Activated naive CD4-positive, alpha-beta T cell treated with anti-CD3 and anti-CD28 coated beads for 36 hours (primary cell): ENCODE measurements at regions not wholly inside any gene's neighbourhood (a gene's known extent, or its start where the extent isn't known, plus 50 kb on each side); places are given as distances from the start of the nearest gene placed in this dataset.

Experiments
- CTCF ChIA-PET: fragments of 350-600 bp; sonication (Branson Sonifier 250); formaldehyde crosslinking; loops from one replicate; lab custom pipeline; 2021; ENCODE audit warnings: antibody characterized with exemption; lab: Charles Lee
- DNase-seq: peaks from one replicate; pipeline ENCODE4 v3.0.0-alpha.2; 2020
- H3K27ac Mint-ChIP-seq: one replicate; pipeline ENCODE4 v1.8.0; 2021; ENCODE audit warnings: mild to moderate bottlenecking, mixed read lengths
- H3K27me3 Mint-ChIP-seq: one replicate; pipeline ENCODE4 v1.8.0; 2021; ENCODE audit warnings: low read depth, mixed read lengths
- H3K36me3 Mint-ChIP-seq: one replicate; pipeline ENCODE4 v1.8.0; 2021; ENCODE audit warnings: low read depth, mixed read lengths
- H3K4me1 Mint-ChIP-seq: one replicate; pipeline ENCODE4 v1.8.0; 2021; ENCODE audit warnings: low read depth, mixed read lengths
- H3K4me3 Mint-ChIP-seq: one replicate; pipeline ENCODE4 v1.8.0; 2021; ENCODE audit warnings: mild to moderate bottlenecking, moderate library complexity, mixed read lengths
- H3K9me3 Mint-ChIP-seq: one replicate; pipeline ENCODE4 v1.8.0; 2021; ENCODE audit warnings: mixed read lengths
- intact Hi-C: fragments of 100-400 bp; cut with micrococcal nuclease; formaldehyde crosslinking; loops from one replicate; pipeline ENCODE4 v1.15.1; 2023

DNA sequence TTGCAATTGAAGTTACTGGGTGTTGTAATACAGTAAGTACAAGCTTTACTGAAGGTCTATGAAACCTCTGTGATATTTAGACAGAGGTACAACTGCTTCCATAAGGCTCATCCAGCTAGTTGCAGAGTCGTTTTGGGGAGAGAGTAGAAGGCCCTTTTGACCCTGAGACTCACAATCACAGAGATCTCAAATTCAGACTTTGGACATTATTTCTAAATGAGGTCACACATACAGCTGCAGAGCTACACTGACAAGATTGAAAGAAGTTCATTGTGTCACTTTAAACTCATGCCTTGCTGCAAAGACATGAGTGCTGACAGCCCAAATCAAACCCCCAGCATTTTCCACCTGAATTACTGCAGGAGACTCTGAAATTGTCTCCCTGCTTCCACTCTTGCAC is 205.9 kb upstream of the TMEM161B start:
- CTCF ChIA-PET, result no interaction called here
- Mint-ChIP-seq H3K4me1 (no peaks in the 10 kb centered on the region), H3K36me3 (no peaks in the 10 kb centered on the region), H3K27me3 (peaks cover 24% of the 10 kb centered on the region), H3K27ac (no peak overlapping the region), H3K9me3 (peaks cover 5% of the 10 kb centered on the region), H3K4me3 (no peak overlapping the region)
- intact Hi-C loops, result no loop called here
- no peak for DNase-seq

DNA sequence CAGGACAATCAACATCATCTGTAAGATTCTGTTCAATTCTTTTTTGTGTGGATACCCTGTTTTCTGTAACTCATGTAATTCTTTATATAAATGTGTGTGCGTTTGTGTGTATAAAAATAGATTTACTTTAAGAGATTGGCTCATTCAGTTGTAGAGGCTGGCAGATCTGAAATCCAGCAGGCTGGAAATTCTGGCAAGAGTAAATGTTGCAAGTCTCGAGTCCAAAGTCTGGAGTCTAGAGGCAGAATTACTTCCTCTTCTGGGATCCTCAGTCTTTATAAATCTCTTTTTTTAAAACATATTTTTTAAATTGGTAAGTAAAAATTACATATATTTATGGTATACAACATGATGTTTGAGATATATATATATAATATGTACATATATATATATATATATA is 202.1 kb upstream of the TMEM161B start:
- Mint-ChIP-seq H3K27me3 (peaks cover 20% of the 10 kb centered on the region), H3K36me3 (no peaks in the 10 kb centered on the region), H3K27ac (no peak overlapping the region), H3K9me3 (peaks cover 5% of the 10 kb centered on the region), H3K4me1 (no peaks in the 10 kb centered on the region), H3K4me3 (no peak overlapping the region)
- DNase-seq, result no peak
- CTCF ChIA-PET, result no interaction called here
- intact Hi-C loops, result no loop called here

DNA sequence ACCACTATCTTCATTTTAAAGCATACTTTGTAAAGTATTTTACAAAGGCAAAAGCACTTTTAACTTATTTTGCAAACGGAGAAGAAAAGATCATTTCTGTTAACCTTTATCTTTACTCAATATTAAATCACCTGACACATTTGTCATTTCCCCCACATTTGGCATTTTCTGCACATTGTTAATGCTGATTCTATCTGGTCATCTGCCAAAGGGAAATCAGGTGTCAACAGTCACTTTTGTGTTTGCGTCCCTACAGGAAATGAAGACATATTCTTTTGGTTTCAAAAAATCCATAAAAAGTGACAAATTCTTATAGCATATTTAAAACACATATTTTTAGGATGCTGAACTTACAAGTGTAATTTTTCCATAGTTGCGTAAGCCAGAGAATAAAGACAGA is 191.3 kb upstream of the TMEM161B start:
- no peak overlapping the region for H3K27ac Mint-ChIP-seq
- H3K4me3 Mint-ChIP-seq, result no peak overlapping the region
- H3K27me3 Mint-ChIP-seq, result peaks cover 8% of the 10 kb centered on the region
- no peaks in the 10 kb centered on the region for H3K4me1 Mint-ChIP-seq
- H3K9me3 Mint-ChIP-seq, result no peaks in the 10 kb centered on the region
- CTCF ChIA-PET, result no interaction called here
- H3K36me3 Mint-ChIP-seq, result no peaks in the 10 kb centered on the region
- DNase-seq, result no peak
- intact Hi-C loops, result no loop called here

DNA sequence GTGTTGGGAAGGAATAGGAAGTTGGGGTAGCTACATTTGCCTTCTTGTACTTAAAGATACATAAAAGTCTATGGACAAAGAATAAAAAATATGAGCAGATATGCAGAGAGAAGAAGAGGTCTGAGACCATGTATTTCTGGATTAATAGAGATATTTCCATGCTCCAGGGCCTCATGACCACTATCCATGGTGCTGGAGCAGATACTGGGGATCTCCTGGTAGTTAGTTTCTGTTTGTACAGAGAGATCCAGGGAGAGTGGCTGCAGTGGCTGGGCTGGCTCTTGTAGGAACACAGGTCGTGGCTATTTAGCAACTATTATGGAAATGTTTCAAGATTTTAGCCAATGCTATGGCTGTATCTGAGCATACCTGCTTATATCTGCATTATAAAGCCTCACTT is 184.2 kb upstream of the TMEM161B start:
- Mint-ChIP-seq H3K36me3 (no peaks in the 10 kb centered on the region), H3K27ac (no peak overlapping the region), H3K4me3 (no peak overlapping the region), H3K4me1 (no peaks in the 10 kb centered on the region), H3K9me3 (no peaks in the 10 kb centered on the region), H3K27me3 (peaks cover 17% of the 10 kb centered on the region)
- no peak for DNase-seq
- intact Hi-C loops, result no loop called here
- CTCF ChIA-PET, result no interaction called here

DNA sequence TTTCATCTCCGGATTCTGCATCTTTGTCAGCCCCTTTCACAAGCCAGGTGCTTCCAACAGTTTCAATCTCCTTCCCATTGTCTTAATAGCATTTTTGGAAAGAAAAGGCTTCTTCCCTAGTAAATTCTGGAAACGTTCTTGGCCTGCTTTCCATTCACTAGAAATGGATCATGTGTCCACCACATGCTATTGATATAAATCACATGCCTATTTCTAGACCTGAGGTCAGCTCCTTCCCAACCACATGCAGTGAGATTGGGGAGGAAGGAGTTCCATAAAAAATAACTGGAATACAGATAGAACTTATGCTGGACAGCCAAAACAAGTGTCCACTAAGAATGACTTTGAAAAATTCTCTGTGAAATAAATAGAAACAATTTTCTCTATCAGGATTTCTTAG is 181.6 kb upstream of the TMEM161B start:
- Mint-ChIP-seq H3K27ac (no peak overlapping the region), H3K27me3 (peaks cover 14% of the 10 kb centered on the region), H3K36me3 (no peaks in the 10 kb centered on the region), H3K9me3 (no peaks in the 10 kb centered on the region), H3K4me3 (no peak overlapping the region), H3K4me1 (no peaks in the 10 kb centered on the region)
- no peak for DNase-seq
- CTCF ChIA-PET, result no interaction called here
- intact Hi-C loops, result no loop called here

DNA sequence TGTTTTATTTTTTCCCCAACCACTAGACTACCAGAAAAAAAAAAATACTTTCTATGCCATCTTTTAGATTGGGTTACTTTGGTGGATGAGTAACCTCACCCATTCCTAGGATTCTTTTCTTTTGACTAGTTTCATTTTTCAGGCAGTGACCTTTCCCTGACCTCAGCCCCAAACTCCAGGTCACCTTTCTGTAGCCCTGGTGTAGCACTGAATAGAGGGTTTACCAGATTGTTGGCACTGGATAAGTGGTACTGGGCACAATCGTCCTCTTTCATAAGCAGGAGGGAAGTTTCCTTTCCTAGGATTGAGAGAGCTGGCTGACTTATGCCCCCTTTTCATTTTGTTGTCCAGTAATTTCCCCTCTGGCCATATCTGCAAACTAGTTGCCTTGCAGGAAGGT is 169.4 kb upstream of the TMEM161B start:
- Mint-ChIP-seq H3K4me1 (no peaks in the 10 kb centered on the region), H3K27ac (no peak overlapping the region), H3K4me3 (no peak overlapping the region), H3K36me3 (no peaks in the 10 kb centered on the region), H3K9me3 (no peaks in the 10 kb centered on the region), H3K27me3 (peaks cover 5% of the 10 kb centered on the region)
- no peak for DNase-seq
- CTCF ChIA-PET, result interaction anchor here (0.8 kb wide), 1 partner anchor 629 kb away, joined by 3 read pairs; no protein-coding TSS in a partner anchor
- intact Hi-C loops, result no loop called here

DNA sequence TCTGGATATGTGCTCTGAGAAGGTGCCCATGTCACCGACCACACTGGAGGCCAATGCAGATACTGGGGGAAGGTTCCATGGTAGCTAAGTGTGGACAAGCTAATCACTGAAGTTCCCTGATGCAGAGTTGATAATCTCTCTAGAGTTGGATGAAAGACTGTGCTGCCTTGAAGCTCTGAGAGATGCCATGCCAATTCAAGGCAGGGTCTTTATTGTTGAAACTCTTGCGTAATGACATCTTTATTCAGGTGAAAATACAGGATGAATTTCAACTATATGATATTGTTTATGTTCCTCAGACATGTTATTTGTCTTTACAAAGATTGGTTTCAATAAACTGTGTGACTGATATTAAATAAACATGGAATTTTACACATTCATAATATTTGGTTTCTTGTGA is 167.6 kb upstream of the TMEM161B start:
- CTCF ChIA-PET, result no interaction called here

DNA sequence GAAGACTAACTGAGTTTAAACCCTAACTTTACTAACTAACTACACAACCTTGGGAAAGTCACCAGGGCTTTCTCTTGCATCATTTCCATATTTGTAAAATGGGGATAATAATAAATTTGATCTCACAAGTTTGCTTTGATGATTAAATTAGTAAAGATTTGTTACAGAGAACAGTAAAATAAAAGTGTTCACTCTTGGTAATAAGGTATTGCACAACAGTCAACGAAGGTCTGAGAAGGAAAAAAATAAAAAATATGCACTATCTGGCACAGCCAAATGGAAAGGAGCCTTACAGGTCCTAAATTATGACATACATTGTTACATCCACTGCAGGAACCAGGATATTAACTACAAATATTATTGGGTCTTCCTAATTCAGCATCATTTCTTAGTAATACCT is 160.0 kb upstream of the TMEM161B start:
- no peak for DNase-seq
- Mint-ChIP-seq H3K27me3 (peaks cover 16% of the 10 kb centered on the region), H3K4me1 (no peaks in the 10 kb centered on the region), H3K4me3 (no peak overlapping the region), H3K36me3 (no peaks in the 10 kb centered on the region), H3K27ac (no peak overlapping the region), H3K9me3 (no peaks in the 10 kb centered on the region)
- intact Hi-C loops, result no loop called here
- CTCF ChIA-PET, result no interaction called here

More for the DNA sequence above, 167.6 kb upstream of the TMEM161B start:
- H3K9me3 Mint-ChIP-seq, result no peaks in the 10 kb centered on the region
- intact Hi-C loops, result no loop called here
- H3K27ac Mint-ChIP-seq, result no peak overlapping the region
- DNase-seq, result no peak
- H3K4me3 Mint-ChIP-seq, result no peak overlapping the region
- no peaks in the 10 kb centered on the region for H3K4me1 Mint-ChIP-seq
- H3K36me3 Mint-ChIP-seq, result no peaks in the 10 kb centered on the region
- peaks cover 9% of the 10 kb centered on the region for H3K27me3 Mint-ChIP-seq

DNA sequence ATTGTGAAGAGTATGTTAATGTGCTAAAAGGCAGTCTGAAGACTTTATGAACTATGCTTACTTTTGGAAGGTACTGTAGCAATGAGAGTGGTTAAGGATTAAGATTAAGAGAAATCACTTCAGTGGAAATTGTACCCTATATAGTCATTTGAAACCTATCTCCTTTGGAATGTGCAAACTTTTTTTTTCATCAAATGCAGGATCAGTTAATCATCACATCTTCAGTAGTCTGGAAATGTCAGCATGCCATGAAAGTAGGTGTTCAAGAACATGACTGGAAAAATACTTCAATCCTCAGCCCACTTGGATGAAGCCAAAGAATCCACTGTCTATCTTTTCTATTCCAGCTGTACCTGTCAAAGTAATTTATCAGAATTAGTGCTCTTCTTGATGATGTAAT is 157.8 kb upstream of the TMEM161B start:
- no peak for DNase-seq
- peaks cover 10% of the 10 kb centered on the region for H3K27me3 Mint-ChIP-seq
- intact Hi-C loops, result no loop called here
- H3K9me3 Mint-ChIP-seq, result no peaks in the 10 kb centered on the region
- no peak overlapping the region for H3K27ac Mint-ChIP-seq
- CTCF ChIA-PET, result no interaction called here
- H3K4me3 Mint-ChIP-seq, result no peak overlapping the region
- H3K4me1 Mint-ChIP-seq, result no peaks in the 10 kb centered on the region
- no peaks in the 10 kb centered on the region for H3K36me3 Mint-ChIP-seq

DNA sequence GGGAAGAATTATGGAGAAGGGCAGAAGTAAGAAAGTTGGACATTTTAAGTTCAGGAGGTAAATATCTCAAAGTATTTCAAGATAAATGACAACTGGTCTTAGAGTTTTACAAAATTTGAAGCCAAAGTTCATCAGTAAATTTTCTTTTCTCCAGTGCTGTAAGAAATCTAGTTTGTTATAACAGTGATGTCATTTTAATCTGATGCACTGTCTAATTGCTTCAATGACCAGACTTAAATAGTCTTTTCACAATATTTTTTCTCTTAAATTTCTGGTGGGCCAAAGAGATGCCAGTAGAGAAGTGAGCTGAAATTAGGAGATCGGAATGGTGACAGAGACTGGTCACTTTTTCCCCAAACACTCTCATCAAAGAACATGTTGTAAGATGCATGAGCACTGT is 156.5 kb upstream of the TMEM161B start:
- Mint-ChIP-seq H3K9me3 (no peaks in the 10 kb centered on the region), H3K36me3 (no peaks in the 10 kb centered on the region), H3K4me1 (no peaks in the 10 kb centered on the region), H3K27ac (no peak overlapping the region), H3K4me3 (no peak overlapping the region), H3K27me3 (peaks cover 8% of the 10 kb centered on the region)
- DNase-seq, result no peak
- CTCF ChIA-PET, result no interaction called here
- intact Hi-C loops, result no loop called here

DNA sequence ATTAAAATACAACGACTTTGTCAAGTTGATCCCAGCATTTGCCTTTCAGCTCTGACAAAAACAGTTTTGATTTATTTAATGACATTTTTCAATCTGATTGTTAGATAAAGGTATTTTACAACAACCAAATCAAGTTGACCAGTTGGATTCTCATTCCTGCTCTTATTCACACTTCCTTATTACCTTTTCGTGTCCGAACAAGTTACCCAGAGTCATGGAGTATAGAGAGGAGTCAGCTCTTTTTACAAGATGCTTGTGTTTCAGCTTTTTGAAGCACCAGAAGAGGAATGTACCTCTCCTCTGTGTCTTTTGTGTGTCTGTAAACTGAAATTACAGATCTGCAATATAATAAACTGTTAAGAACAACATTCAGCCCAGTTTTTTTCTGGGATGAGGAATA is 151.3 kb upstream of the TMEM161B start:
- no peaks in the 10 kb centered on the region for H3K4me1 Mint-ChIP-seq
- CTCF ChIA-PET, result interaction anchor here (0.6 kb wide), 1 partner anchor 639 kb away, joined by 3 read pairs; no protein-coding TSS in a partner anchor

DNA sequence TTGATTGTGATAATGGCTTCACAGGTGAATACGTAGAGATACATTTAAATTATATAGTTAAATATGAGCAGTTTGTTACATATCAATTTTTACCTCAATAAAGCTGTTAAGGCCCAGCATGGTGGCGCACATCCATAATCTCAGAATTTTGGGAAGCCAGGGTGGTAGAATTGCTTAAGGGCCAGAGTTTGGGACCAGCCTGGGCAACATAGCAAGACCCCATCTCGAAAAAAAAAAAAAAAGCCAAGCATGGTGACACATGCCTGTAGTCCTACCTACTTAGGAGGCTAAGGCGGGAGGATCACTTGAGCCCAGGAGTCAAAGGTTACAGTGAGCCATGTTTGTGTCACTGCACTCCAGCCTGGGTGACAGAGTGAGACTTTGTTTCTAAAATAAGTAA is 138.7 kb upstream of the TMEM161B start:
- H3K4me3 Mint-ChIP-seq, result no peak overlapping the region
- no peak for DNase-seq
- CTCF ChIA-PET, result no interaction called here
- intact Hi-C loops, result no loop called here
- no peaks in the 10 kb centered on the region for H3K9me3 Mint-ChIP-seq
- peaks cover 2% of the 10 kb centered on the region for H3K27me3 Mint-ChIP-seq
- no peaks in the 10 kb centered on the region for H3K4me1 Mint-ChIP-seq
- H3K36me3 Mint-ChIP-seq, result no peaks in the 10 kb centered on the region
- no peak overlapping the region for H3K27ac Mint-ChIP-seq

More for the DNA sequence above, 151.3 kb upstream of the TMEM161B start:
- no peak overlapping the region for H3K27ac Mint-ChIP-seq
- H3K4me3 Mint-ChIP-seq, result no peak overlapping the region
- no peaks in the 10 kb centered on the region for H3K9me3 Mint-ChIP-seq
- intact Hi-C loops, result no loop called here
- H3K36me3 Mint-ChIP-seq, result no peaks in the 10 kb centered on the region
- no peaks in the 10 kb centered on the region for H3K27me3 Mint-ChIP-seq
- DNase-seq, result no peak

DNA sequence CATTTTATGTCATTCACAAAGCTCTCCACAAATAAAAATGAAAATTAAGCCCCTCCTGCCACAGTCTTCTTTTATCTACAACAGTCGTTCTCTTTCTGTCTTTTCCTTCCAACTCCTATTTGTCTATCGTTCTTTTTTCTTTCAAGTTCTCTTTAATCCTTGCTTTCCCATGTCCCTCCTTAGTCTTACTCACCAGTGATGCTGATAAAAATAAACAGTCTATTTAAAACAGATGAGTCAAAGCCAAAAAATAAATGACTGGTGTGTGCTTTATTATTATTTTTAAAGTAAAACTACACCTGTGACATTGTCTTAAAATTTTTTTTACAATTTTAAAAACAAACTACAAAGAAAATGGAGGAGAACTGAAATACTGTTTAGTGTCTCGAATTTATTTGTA is 137.1 kb upstream of the TMEM161B start:
- CTCF ChIA-PET, result no interaction called here
- H3K4me1 Mint-ChIP-seq, result no peaks in the 10 kb centered on the region
- DNase-seq, result no peak
- H3K4me3 Mint-ChIP-seq, result no peak overlapping the region
- intact Hi-C loops, result no loop called here
- no peak overlapping the region for H3K27ac Mint-ChIP-seq
- no peaks in the 10 kb centered on the region for H3K9me3 Mint-ChIP-seq
- H3K36me3 Mint-ChIP-seq, result no peaks in the 10 kb centered on the region
- peaks cover 6% of the 10 kb centered on the region for H3K27me3 Mint-ChIP-seq

DNA sequence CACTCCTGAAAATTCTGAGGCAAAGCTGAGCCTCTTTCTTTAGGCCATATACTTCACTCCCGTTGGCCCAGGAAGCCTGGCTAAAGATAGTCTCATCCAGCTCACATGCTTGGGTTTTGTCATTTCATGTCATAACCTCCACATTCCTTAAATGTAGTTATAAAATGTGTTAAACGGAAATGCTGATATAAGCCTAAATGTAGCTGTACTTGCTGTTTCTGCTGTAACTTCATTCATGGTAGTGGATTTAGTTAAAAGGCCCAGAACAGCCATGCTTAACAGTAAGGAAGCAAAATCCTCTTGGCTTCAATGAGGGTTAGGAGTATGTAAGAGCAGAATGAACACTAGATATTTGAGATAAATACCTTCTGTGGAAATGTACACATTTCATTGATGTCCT is 135.8 kb upstream of the TMEM161B start:
- CTCF ChIA-PET, result interaction anchor here (0.7 kb wide), 1 partner anchor 26 kb away, joined by 3 read pairs; no protein-coding TSS in a partner anchor
- no peak overlapping the region for H3K27ac Mint-ChIP-seq
- DNase-seq, result no peak
- peaks cover 11% of the 10 kb centered on the region for H3K27me3 Mint-ChIP-seq
- intact Hi-C loops, result no loop called here
- no peaks in the 10 kb centered on the region for H3K4me1 Mint-ChIP-seq
- no peaks in the 10 kb centered on the region for H3K36me3 Mint-ChIP-seq
- H3K4me3 Mint-ChIP-seq, result no peak overlapping the region
- no peaks in the 10 kb centered on the region for H3K9me3 Mint-ChIP-seq
